ENCODE measurements at regions not wholly inside any gene's neighbourhood (a gene's known extent, or its start where the extent isn't known, plus 50 kb on each side); places are given as distances from the start of the nearest gene placed in this dataset.

GRCh38 chr4:183763990-183764754 lies 105.1 kb downstream of the TRAPPC11 start:
- Histone ChIP-seq H3K9me3 (ENCODE audit: severe bottlenecking) (no peaks in the 10 kb centered on the region), H3K36me3 (no peaks in the 10 kb centered on the region), H3K27ac (no peak overlapping the region), H3K27me3 (ENCODE audit: insufficient read depth, low read depth, severe bottlenecking) (no peaks in the 10 kb centered on the region), H3K4me3 (ENCODE audit: low read depth, low read length) (no peak overlapping the region)
- DNase-seq, result no peak
- no peak for TF ChIP-seq CTCF (IDR thresholded peaks at IDR 0.05; ENCODE audit: low read depth, low read length)

GRCh38 chr4:183765251-183765911 lies 106.3 kb downstream of the TRAPPC11 start:
- Histone ChIP-seq H3K36me3 (no peaks in the 10 kb centered on the region), H3K4me3 (ENCODE audit: low read depth, low read length) (no peak overlapping the region), H3K27ac (no peak overlapping the region), H3K9me3 (ENCODE audit: severe bottlenecking) (no peaks in the 10 kb centered on the region), H3K27me3 (ENCODE audit: insufficient read depth, low read depth, severe bottlenecking) (no peaks in the 10 kb centered on the region)
- DNase-seq, result no peak
- no peak for TF ChIP-seq CTCF (IDR thresholded peaks at IDR 0.05; ENCODE audit: low read depth, low read length)

GRCh38 chr4:183766140-183766539 lies 107.0 kb downstream of the TRAPPC11 start:
- TF ChIP-seq CTCF (IDR thresholded peaks at IDR 0.05; ENCODE audit: low read depth, low read length), result no peak
- Histone ChIP-seq H3K9me3 (ENCODE audit: severe bottlenecking) (no peaks in the 10 kb centered on the region), H3K27ac (no peak overlapping the region), H3K27me3 (ENCODE audit: insufficient read depth, low read depth, severe bottlenecking) (no peaks in the 10 kb centered on the region), H3K36me3 (no peaks in the 10 kb centered on the region), H3K4me3 (ENCODE audit: low read depth, low read length) (no peak overlapping the region)
- DNase-seq, result no peak

- no peak for DNase-seq
- Histone ChIP-seq H3K27me3 (ENCODE audit: insufficient read depth, low read depth, severe bottlenecking) (no peaks in the 10 kb centered on the region), H3K36me3 (no peaks in the 10 kb centered on the region), H3K27ac (no peak overlapping the region), H3K9me3 (ENCODE audit: severe bottlenecking) (peaks cover 6% of the 10 kb centered on the region), H3K4me3 (ENCODE audit: low read depth, low read length) (no peak overlapping the region)
- no peak for TF ChIP-seq CTCF (IDR thresholded peaks at IDR 0.05; ENCODE audit: low read depth, low read length)
These were observed 111.8 kb downstream of the TRAPPC11 start for GRCh38 chr4:183770906-183771305.

- no peak for TF ChIP-seq CTCF (IDR thresholded peaks at IDR 0.05; ENCODE audit: low read depth, low read length)
- H3K27ac ChIP-seq, result no peak overlapping the region
- DNase-seq, result no peak
- peaks cover 6% of the 10 kb centered on the region for H3K9me3 ChIP-seq (ENCODE audit: severe bottlenecking)
- H3K27me3 ChIP-seq (ENCODE audit: insufficient read depth, low read depth, severe bottlenecking), result no peaks in the 10 kb centered on the region
- no peaks in the 10 kb centered on the region for H3K36me3 ChIP-seq
- H3K4me3 ChIP-seq (ENCODE audit: low read depth, low read length), result no peak overlapping the region
These were observed 113.3 kb downstream of the TRAPPC11 start for GRCh38 chr4:183772361-183772760.

All from WERI-Rb-1 (cell line).